ENCODE measurements at regions not wholly inside any gene's neighbourhood (a gene's known extent, or its start where the extent isn't known, plus 50 kb on each side); places are given as distances from the start of the nearest gene placed in this dataset.

- Histone ChIP-seq H3K4me3 (no peak overlapping the region), H3F3A (replicated peaks; ENCODE audit: low read depth) (no peaks in the 10 kb centered on the region), H3K79me2 (replicated peaks; ENCODE audit: insufficient read depth) (no peaks in the 10 kb centered on the region), H3K4me1 (ENCODE audit: insufficient read depth) (no peaks in the 10 kb centered on the region), H3K4me2 (no peak overlapping the region), H3K27ac (ENCODE audit: low read depth) (no peak overlapping the region), H3K27me3 (ENCODE audit: insufficient read depth) (no peaks in the 10 kb centered on the region), H3K9me2 (ENCODE audit: insufficient read depth) (no peaks in the 10 kb centered on the region), H3K36me3 (ENCODE audit: insufficient read depth) (no peaks in the 10 kb centered on the region), H4K20me1 (replicated peaks; ENCODE audit: insufficient read depth) (no peaks in the 10 kb centered on the region), H2AFZ (no peak overlapping the region)
- ATAC-seq (no peak), DNase-seq (ENCODE audit: low spot score) (no peak)
- TF ChIP-seq CREB1 (CRISPR knock-in tag; IDR thresholded peaks at IDR 0.05; ENCODE audit: low read depth): no peak
- TF ChIP-seq ZNF331 (CRISPR knock-in tag; IDR thresholded peaks at IDR 0.05; ENCODE audit: low read depth): no peak
- TF ChIP-seq ZNF462 (CRISPR knock-in tag; IDR thresholded peaks at IDR 0.05): no peak
- no peak for TF ChIP-seq ETS1 (IDR thresholded peaks at IDR 0.05)
- no peak for TF ChIP-seq ZNF114 (CRISPR knock-in tag; IDR thresholded peaks at IDR 0.05)
- no peak for TF ChIP-seq EZH2 (IDR thresholded peaks at IDR 0.05; ENCODE audit: low read depth, unreplicated experiment)
- TF ChIP-seq POLR2AphosphoS5 (IDR thresholded peaks at IDR 0.05; ENCODE audit: low read depth): no peak
- no peak for TF ChIP-seq EZH2phosphoT487 (IDR thresholded peaks at IDR 0.05; ENCODE audit: unreplicated experiment)
- no peak for TF ChIP-seq REST (IDR thresholded peaks at IDR 0.05; ENCODE audit: unreplicated experiment)
- TF ChIP-seq CTCF (conservative IDR thresholded peaks at IDR 0.05; ENCODE audit: low read depth in 2 of 2): no peak
- no peak for TF ChIP-seq STAT1 (IDR thresholded peaks at IDR 0.05; ENCODE audit: unreplicated experiment)
- TF ChIP-seq NANOG (IDR thresholded peaks at IDR 0.05; ENCODE audit: borderline replicate concordance): no peak
- TF ChIP-seq JUNB (IDR thresholded peaks at IDR 0.05; ENCODE audit: unreplicated experiment): no peak
- H3K9me3 Mint-ChIP-seq: no peaks in the 10 kb centered on the region
- H3K27ac Mint-ChIP-seq: no peak overlapping the region
- H3K27me3 Mint-ChIP-seq (ENCODE audit: insufficient read depth, low read depth, poor library complexity): no peaks in the 10 kb centered on the region
- H3K4me3 Mint-ChIP-seq: no peak overlapping the region
- no peaks in the 10 kb centered on the region for H3K36me3 Mint-ChIP-seq (ENCODE audit: low read depth)
- H3K4me1 Mint-ChIP-seq: no peaks in the 10 kb centered on the region
These were observed 931.4 kb upstream of the SOX9 start for GRCh38 chr17:71189493-71189831.

All from GM23338 (cell line).